H54 (cell line): ENCODE measurements at regions not wholly inside any gene's neighbourhood (a gene's known extent, or its start where the extent isn't known, plus 50 kb on each side); places are given as distances from the start of the nearest gene placed in this dataset.

Experiments
- DNase-seq: peaks from one replicate; pipeline ENCODE4 v3.0.0; 2011; ENCODE audit warnings: low spot score, mixed read lengths; ENCODE audit not compliant: insufficient read length
- FAIRE-seq: peaks from 3 replicates; lab custom pipeline; 2011; peaks lifted over from hg19 to GRCh38; lab: Jason Lieb, UNC
- POLR2A ChIP-seq: IDR thresholded peaks from 2 replicates; pipeline ENCODE4 v1.6.1; 2011; ENCODE audit warnings: low read depth, mild to moderate bottlenecking, low read length

DNA sequence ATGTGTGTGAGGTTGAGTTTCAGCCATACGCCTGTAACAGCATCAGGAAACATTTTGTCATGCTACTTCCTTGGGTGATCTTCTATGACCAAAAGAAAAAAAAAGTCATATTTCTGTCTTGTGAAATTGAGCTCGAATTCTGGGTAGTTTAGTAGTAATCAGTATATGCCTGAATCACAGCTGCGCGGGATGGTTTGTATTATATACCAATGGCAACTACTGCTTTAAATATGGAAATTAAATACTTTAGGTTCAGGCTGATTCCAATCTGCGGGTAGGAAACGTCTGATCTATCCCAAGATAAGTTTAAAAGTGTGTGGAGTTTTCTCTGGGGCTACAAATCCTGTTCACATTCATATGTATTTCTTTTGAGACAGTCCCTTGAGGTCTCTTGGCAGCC lies 115.6 kb upstream of the FERMT1 start:
- TF ChIP-seq POLR2A: no peak
- DNase-seq: no peak
- FAIRE-seq: no peak

DNA sequence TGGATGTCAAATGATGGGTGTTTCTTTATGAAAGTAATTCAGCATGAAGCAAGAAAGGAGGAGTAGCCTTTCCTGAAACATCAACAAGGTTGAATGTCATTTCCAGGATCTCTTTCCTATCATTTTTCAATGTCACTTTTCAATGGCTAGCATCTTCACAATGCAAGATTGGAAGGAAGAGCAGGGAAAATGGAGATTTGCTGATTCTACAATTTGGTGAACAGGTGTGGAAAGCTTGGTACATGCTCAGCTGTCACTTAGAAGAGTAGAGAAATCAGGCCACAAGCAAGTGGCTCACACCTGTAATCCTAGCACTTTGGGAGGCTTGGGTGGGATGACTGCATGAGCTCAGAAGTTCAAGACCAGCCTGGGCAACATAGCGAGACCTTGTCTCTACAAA lies 112.7 kb upstream of the FERMT1 start:
- TF ChIP-seq POLR2A: no peak
- DNase-seq (no peak), FAIRE-seq (no peak)

GRCh38 chr20:6232436-6232835 lies 109.6 kb upstream of the FERMT1 start:
- no peak for DNase-seq
- no peak for TF ChIP-seq POLR2A
- no peak for FAIRE-seq

GRCh38 chr20:6231556-6231955 lies 108.7 kb upstream of the FERMT1 start:
- DNase-seq (no peak), FAIRE-seq (no peak)
- no peak for TF ChIP-seq POLR2A

DNA sequence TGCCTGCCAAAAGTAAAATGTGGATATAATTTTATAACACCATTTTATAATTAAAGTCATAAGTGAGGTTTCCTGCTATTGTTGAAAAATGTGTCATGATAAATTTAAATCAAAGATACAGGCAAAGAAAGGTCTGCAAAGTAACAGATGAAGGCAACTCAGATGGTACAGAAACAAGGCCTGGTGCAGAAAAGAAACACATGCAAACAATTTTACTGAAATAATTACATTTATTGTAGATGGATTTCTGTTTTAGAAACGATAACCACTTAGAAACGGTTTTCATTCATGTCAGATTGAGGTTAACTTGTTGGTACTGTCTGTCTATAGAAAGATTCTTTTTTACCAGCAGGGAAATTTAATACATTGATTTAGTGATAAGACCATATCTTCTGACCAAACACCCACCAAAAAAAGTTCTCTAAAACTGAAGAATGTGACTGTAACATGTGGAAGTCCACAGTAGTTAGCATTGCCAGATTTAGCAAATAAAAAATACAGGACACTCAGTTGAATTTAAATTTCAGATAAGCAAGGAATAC lies 105.5 kb upstream of the FERMT1 start:
- FAIRE-seq: no peak

DNA sequence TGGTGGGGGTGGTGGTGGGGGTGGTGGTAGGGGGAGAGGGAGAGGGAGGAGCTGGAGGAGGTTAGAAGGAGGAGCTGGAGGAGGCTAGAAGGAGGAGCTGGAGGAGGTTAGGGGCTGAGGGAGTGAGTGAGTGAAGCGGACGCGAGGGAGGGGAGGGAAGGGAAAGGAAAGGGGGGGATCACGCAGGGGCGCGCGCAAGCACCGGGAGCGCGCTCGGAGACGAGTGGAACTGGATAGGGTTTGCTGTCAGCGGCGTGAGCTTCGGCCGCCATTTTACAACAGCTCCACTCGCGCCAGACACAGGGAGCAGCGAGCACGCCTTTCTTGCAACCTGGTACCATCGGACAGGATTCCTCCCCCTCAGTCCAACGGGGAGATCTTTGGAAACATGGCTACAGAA lies 90.5 kb upstream of the FERMT1 start:
- FAIRE-seq: no peak
- TF ChIP-seq POLR2A: no peak

More for the DNA sequence above, 105.5 kb upstream of the FERMT1 start:
- DNase-seq: no peak
- TF ChIP-seq POLR2A: no peak

GRCh38 chr20:6212903-6213302 lies 90.1 kb upstream of the FERMT1 start:
- FAIRE-seq (no peak), DNase-seq (no peak)
- TF ChIP-seq POLR2A: no peak

More for the DNA sequence above, 90.5 kb upstream of the FERMT1 start:
- DNase-seq: no peak

GRCh38 chr20:6209093-6209492 lies 86.3 kb upstream of the FERMT1 start:
- FAIRE-seq (no peak), DNase-seq (no peak)

DNA sequence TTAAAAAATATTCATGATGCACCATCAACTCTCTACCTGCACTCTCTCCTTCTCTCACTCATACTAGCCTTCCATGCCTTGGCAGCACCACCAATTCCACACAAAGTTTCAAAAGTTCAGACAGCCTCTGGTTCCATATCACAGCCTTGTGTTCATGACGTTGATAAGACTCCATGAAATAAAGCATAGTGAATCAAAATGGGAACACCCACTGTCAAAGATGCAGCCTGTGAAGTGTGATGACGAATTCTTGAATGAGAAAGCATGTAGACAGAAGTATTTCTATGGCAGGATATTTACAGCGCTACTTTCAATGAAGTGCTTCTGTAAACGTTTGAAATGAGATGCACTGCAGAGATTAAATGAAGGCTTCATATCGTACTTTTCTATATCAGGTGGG lies 77.3 kb upstream of the FERMT1 start:
- TF ChIP-seq POLR2A: no peak

More at GRCh38 chr20:6209093-6209492, 86.3 kb upstream of the FERMT1 start:
- no peak for TF ChIP-seq POLR2A

DNA sequence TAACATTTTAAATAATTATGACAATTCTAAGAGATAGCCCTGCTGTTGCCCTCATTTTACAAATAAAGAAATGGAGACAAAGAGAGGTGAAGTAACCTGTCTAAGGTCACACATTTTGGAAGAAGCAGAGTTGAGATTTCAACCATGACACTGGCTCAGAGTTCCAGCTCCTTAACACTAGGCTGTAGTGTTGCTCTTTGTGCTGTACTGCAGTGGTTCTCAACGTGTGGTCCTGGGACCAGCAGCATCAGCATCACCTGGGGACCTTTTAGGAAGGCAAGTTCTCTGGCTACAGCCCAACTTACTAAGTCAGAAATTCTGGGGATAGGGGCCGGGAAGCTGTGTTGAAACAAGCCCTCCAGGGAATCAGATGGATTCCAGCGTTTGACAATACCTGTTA lies 62.4 kb upstream of the FERMT1 start:
- FAIRE-seq: no peak
- DNase-seq: no peak
- no peak for TF ChIP-seq POLR2A

More for the DNA sequence above, 77.3 kb upstream of the FERMT1 start:
- FAIRE-seq (no peak), DNase-seq (no peak)

DNA sequence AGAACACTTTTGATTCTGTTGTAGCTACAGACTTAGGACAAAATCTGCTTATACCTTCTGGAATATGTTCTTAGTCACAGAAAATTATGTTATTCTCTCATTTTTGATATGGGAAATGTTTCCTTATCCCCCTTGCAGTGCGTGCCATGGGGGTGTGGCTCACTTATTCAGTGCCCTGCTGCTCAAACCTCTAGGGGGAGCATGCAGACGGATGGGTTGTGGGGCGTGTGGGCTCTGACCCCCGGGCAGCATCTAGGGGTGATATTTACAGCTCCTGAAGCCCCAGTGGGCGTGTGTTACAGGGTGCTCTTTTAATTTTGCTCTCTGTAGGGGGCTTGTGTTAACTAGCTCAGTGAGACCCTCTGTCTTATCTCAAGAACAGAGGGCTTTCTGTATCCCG lies 61.3 kb upstream of the FERMT1 start:
- no peak for DNase-seq
- no peak for FAIRE-seq
- no peak for TF ChIP-seq POLR2A

GRCh38 chr20:6180531-6180930 lies 57.7 kb upstream of the FERMT1 start:
- TF ChIP-seq POLR2A: no peak

GRCh38 chr20:6178537-6178936 lies 55.7 kb upstream of the FERMT1 start:
- no peak for TF ChIP-seq POLR2A
- FAIRE-seq (peak; percentile 53), DNase-seq (no peak)

More at GRCh38 chr20:6180531-6180930, 57.7 kb upstream of the FERMT1 start:
- FAIRE-seq (no peak), DNase-seq (no peak)

- FAIRE-seq (no peak), DNase-seq (no peak)
- no peak for TF ChIP-seq POLR2A
These were observed 50.7 kb upstream of the FERMT1 start for GRCh38 chr20:6173481-6173880.
